WTC11 (cell line): ENCODE measurements at regions not wholly inside any gene's neighbourhood (a gene's known extent, or its start where the extent isn't known, plus 50 kb on each side); places are given as distances from the start of the nearest gene placed in this dataset.
"Not testable (repeated sequence)": the region's sequence is repeated elsewhere in the genome, so short reads cannot be mapped to it uniquely, and the experiment has no call there.

Source experiments
- ATAC-seq: fragments of 200-7000 bp; cut with Tn5 transposase; 2 replicates; pipeline ENCODE4 v1.10.0; 2021; ENCODE audit warnings: mild to moderate bottlenecking, moderate library complexity
- CTCF ChIA-PET: fragments of 300-600 bp; sonication (Branson Sonifier 250); formaldehyde crosslinking; loops from one replicate; lab custom pipeline; 2021; ENCODE audit warnings: antibody characterized with exemption; lab: Charles Lee
- POLR2A ChIA-PET: fragments of 350-600 bp; sonication (Branson Sonifier 250); formaldehyde crosslinking; loops from one replicate; lab custom pipeline; 2021; ENCODE audit warnings: antibody characterized with exemption; lab: Charles Lee
- DNase-seq: peaks from one replicate; pipeline ENCODE4 v3.0.0; 2021; ENCODE audit warnings: low spot score
- H3K27ac Mint-ChIP-seq: 2 replicates; pipeline ENCODE4 v1.8.0; 2021; ENCODE audit warnings: mixed read lengths
- H3K27me3 Mint-ChIP-seq: 2 replicates; pipeline ENCODE4 v1.8.0; 2021; ENCODE audit warnings: low read depth, mild to moderate bottlenecking, moderate library complexity, mixed read lengths
- H3K36me3 Mint-ChIP-seq: 2 replicates; pipeline ENCODE4 v1.8.0; 2021; ENCODE audit warnings: mixed read lengths
- H3K4me1 Mint-ChIP-seq: 2 replicates; pipeline ENCODE4 v1.8.0; 2022; ENCODE audit warnings: mixed read lengths
- H3K4me3 Mint-ChIP-seq: 2 replicates; pipeline ENCODE4 v1.8.0; 2021; ENCODE audit warnings: mild to moderate bottlenecking, moderate library complexity, mixed read lengths
- H3K9me3 Mint-ChIP-seq: 2 replicates; pipeline ENCODE4 v1.8.0; 2021; ENCODE audit warnings: mixed read lengths
- ATF1 ChIP-seq: sonication (generic); formaldehyde crosslinking; IDR thresholded peaks from 2 replicates; pipeline ENCODE4 v1.8.1; 2023; ENCODE audit warnings: mild to moderate bottlenecking, moderate library complexity, missing genetic modification reagents
- ESRRA ChIP-seq: sonication (generic); formaldehyde crosslinking; IDR thresholded peaks from 2 replicates; pipeline ENCODE4 v1.8.1; 2022; ENCODE audit warnings: mild to moderate bottlenecking, missing genetic modification reagents, borderline replicate concordance
- GABPB1 ChIP-seq: sonication (generic); formaldehyde crosslinking; IDR thresholded peaks from 2 replicates; pipeline ENCODE4 v1.8.1; 2023; ENCODE audit warnings: mild to moderate bottlenecking, missing genetic modification reagents
- GRHL2 ChIP-seq: fragments of 250-450 bp; sonication (Bioruptor Pico); IDR thresholded peaks from 2 replicates; pipeline ENCODE4 v1.8.0; 2022; ENCODE audit warnings: mild to moderate bottlenecking, moderate library complexity; ENCODE audit not compliant: insufficient replicate concordance, severe bottlenecking
- JAZF1 ChIP-seq: fragments of 250-450 bp; sonication (Bioruptor Pico); IDR thresholded peaks from 2 replicates; pipeline ENCODE4 v1.9.0; 2021; ENCODE audit warnings: moderate library complexity, mild to moderate bottlenecking, inconsistent platforms
- TEAD1 ChIP-seq: sonication (generic); formaldehyde crosslinking; IDR thresholded peaks from 2 replicates; pipeline ENCODE4 v1.8.0; 2022; ENCODE audit warnings: mild to moderate bottlenecking, missing genetic modification reagents
- TP53 ChIP-seq: sonication (generic); formaldehyde crosslinking; IDR thresholded peaks from 2 replicates; pipeline ENCODE4 v1.8.1; 2023; ENCODE audit warnings: mild to moderate bottlenecking, missing genetic modification reagents
- ZNF219 ChIP-seq: sonication (generic); formaldehyde crosslinking; IDR thresholded peaks from 2 replicates; pipeline ENCODE4 v1.8.0; 2023; ENCODE audit warnings: missing genetic modification reagents, mild to moderate bottlenecking, borderline replicate concordance
- ZNF232 ChIP-seq: sonication (generic); formaldehyde crosslinking; IDR thresholded peaks from 2 replicates; pipeline ENCODE4 v1.8.0; 2022; ENCODE audit warnings: mild to moderate bottlenecking, missing genetic modification reagents
- ZNF317 ChIP-seq: sonication (generic); formaldehyde crosslinking; IDR thresholded peaks from 2 replicates; pipeline ENCODE4 v1.8.1; 2023; ENCODE audit warnings: low read depth, mild to moderate bottlenecking, moderate library complexity, missing genetic modification reagents, borderline replicate concordance
- TF ChIP-seq, protein P1 (sequence below): sonication (generic); formaldehyde crosslinking; IDR thresholded peaks from 2 replicates; pipeline ENCODE4 v1.8.0; 2023; ENCODE audit warnings: mild to moderate bottlenecking, missing genetic modification reagents
- TF ChIP-seq, protein P2 (sequence below): fragments of 250-450 bp; sonication (Bioruptor Pico); IDR thresholded peaks from 2 replicates; pipeline ENCODE4 v1.9.0; 2021; ENCODE audit warnings: mild to moderate bottlenecking
- TF ChIP-seq, protein P3 (sequence below): sonication (generic); formaldehyde crosslinking; conservative IDR thresholded peaks from 2 replicates; pipeline ENCODE4 v1.8.1; 2022; ENCODE audit warnings: mild to moderate bottlenecking, missing genetic modification reagents
- TF ChIP-seq, protein P4 (sequence below): fragments of 200-600 bp; IDR thresholded peaks from 2 replicates; pipeline ENCODE4 v1.8.0; 2022; ENCODE audit warnings: antibody characterized with exemption
- TF ChIP-seq, protein P5 (sequence below): sonication (generic); formaldehyde crosslinking; IDR thresholded peaks from 2 replicates; pipeline ENCODE4 v1.8.1; 2023; ENCODE audit warnings: mild to moderate bottlenecking, missing genetic modification reagents

DNA sequence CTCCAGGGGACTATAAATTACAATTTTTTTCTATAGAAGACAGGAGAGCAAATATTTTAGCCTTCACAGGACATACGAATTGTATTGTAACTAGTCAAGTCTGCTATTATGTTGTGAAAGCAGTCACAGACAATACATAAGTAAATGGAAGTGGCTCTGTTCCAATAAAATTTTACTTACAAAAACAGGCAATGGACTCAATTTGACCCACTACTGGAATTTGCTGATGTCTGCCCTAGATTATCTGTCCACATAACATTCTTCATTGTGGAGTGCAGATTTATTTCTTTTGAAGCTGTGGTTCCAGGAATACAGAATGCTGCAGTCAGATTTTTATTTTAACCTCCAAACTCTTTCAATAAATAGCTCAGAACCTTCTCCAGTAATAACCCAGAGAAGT lies 330.3 kb downstream of the PPP4R3C start:
- Mint-ChIP-seq H3K27ac (no peak overlapping the region), H3K4me1 (peaks cover 3% of the 10 kb centered on the region; the same call in 1 of the 2 replicates), H3K36me3 (peaks cover 7% of the 10 kb centered on the region; the same call in 1 of the 2 replicates), H3K4me3 (no peak overlapping the region), H3K9me3 (peaks cover 14% of the 10 kb centered on the region), H3K27me3 (no peaks in the 10 kb centered on the region)
- DNase-seq: no peak
- no peak for ATAC-seq
- POLR2A ChIA-PET: no interaction called here
- CTCF ChIA-PET: no interaction called here
- TF ChIP-seq JAZF1 (no peak), GRHL2 (CRISPR knock-in tag) (no peak), ZNF317 (CRISPR knock-in tag) (no peak), ZNF219 (no peak), TEAD1 (no peak), ATF1 (no peak), ESRRA (CRISPR knock-in tag) (no peak)
- TF ChIP-seq, protein P1, sequence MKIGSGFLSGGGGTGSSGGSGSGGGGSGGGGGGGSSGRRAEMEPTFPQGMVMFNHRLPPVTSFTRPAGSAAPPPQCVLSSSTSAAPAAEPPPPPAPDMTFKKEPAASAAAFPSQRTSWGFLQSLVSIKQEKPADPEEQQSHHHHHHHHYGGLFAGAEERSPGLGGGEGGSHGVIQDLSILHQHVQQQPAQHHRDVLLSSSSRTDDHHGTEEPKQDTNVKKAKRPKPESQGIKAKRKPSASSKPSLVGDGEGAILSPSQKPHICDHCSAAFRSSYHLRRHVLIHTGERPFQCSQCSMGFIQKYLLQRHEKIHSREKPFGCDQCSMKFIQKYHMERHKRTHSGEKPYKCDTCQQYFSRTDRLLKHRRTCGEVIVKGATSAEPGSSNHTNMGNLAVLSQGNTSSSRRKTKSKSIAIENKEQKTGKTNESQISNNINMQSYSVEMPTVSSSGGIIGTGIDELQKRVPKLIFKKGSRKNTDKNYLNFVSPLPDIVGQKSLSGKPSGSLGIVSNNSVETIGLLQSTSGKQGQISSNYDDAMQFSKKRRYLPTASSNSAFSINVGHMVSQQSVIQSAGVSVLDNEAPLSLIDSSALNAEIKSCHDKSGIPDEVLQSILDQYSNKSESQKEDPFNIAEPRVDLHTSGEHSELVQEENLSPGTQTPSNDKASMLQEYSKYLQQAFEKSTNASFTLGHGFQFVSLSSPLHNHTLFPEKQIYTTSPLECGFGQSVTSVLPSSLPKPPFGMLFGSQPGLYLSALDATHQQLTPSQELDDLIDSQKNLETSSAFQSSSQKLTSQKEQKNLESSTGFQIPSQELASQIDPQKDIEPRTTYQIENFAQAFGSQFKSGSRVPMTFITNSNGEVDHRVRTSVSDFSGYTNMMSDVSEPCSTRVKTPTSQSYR (CRISPR knock-in tag): no peak
- TF ChIP-seq, protein P2, sequence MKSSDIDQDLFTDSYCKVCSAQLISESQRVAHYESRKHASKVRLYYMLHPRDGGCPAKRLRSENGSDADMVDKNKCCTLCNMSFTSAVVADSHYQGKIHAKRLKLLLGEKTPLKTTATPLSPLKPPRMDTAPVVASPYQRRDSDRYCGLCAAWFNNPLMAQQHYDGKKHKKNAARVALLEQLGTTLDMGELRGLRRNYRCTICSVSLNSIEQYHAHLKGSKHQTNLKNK (CRISPR knock-in tag): no peak
- TF ChIP-seq, protein P3, sequence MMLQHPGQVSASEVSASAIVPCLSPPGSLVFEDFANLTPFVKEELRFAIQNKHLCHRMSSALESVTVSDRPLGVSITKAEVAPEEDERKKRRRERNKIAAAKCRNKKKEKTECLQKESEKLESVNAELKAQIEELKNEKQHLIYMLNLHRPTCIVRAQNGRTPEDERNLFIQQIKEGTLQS (CRISPR knock-in tag): no peak
- TF ChIP-seq, protein P4, sequence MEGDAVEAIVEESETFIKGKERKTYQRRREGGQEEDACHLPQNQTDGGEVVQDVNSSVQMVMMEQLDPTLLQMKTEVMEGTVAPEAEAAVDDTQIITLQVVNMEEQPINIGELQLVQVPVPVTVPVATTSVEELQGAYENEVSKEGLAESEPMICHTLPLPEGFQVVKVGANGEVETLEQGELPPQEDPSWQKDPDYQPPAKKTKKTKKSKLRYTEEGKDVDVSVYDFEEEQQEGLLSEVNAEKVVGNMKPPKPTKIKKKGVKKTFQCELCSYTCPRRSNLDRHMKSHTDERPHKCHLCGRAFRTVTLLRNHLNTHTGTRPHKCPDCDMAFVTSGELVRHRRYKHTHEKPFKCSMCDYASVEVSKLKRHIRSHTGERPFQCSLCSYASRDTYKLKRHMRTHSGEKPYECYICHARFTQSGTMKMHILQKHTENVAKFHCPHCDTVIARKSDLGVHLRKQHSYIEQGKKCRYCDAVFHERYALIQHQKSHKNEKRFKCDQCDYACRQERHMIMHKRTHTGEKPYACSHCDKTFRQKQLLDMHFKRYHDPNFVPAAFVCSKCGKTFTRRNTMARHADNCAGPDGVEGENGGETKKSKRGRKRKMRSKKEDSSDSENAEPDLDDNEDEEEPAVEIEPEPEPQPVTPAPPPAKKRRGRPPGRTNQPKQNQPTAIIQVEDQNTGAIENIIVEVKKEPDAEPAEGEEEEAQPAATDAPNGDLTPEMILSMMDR: no peak

DNA sequence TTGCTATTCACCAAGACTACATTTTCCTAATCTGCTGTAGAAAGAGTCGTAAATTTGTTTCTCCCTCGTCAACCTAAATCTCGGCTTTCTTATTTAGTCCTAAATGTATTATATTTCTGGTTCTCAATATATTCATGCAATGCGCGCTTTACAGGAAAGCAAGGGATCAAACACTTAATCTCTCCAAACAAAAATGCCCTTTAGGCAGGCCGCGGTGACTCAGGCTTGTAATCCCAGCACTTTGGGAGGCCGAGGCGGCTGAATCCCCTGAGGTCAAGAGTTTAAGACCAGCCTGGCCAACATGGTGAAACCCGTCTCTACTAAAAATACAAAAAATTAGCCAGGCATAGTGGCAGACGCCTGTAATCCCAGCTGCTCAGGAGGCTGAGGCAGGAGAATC lies 376.0 kb downstream of the PPP4R3C start:
- H3K9me3 Mint-ChIP-seq, ATAC-seq, H3K4me3 Mint-ChIP-seq, DNase-seq, H3K4me1 Mint-ChIP-seq, CTCF ChIA-PET, POLR2A ChIA-PET, H3K27me3 Mint-ChIP-seq, H3K36me3 Mint-ChIP-seq, H3K27ac Mint-ChIP-seq: not testable (repeated sequence)

DNA sequence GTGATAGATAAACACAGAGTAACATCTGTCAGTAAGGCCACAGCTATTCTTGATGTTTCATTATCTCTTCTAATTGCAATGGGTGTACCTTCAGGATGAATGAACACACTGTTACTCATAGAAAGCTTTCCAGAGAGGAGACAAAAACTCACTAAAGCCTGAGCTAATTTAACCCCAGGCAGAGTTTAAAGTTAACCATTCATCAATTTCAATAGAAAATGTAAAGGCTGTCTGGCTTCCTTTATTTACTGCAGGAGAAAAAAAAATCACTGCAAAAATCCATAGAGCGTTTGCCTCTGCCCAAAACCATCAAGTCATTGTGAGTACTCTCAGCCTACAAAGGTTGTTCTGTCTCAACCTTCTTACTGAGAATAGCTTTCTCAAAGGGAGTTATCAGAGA lies 376.9 kb downstream of the PPP4R3C start:
- TF ChIP-seq, protein P5, sequence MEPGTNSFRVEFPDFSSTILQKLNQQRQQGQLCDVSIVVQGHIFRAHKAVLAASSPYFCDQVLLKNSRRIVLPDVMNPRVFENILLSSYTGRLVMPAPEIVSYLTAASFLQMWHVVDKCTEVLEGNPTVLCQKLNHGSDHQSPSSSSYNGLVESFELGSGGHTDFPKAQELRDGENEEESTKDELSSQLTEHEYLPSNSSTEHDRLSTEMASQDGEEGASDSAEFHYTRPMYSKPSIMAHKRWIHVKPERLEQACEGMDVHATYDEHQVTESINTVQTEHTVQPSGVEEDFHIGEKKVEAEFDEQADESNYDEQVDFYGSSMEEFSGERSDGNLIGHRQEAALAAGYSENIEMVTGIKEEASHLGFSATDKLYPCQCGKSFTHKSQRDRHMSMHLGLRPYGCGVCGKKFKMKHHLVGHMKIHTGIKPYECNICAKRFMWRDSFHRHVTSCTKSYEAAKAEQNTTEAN (CRISPR knock-in tag): no peak
- TF ChIP-seq ZNF219: no peak
- no peak for TF ChIP-seq GABPB1
- TF ChIP-seq ZNF232 (CRISPR knock-in tag): no peak
- no peak for TF ChIP-seq TP53 (CRISPR knock-in tag)
- Mint-ChIP-seq H3K4me1 (no peaks in the 10 kb centered on the region), H3K36me3 (no peaks in the 10 kb centered on the region), H3K9me3 (no peaks in the 10 kb centered on the region), H3K27me3 (no peaks in the 10 kb centered on the region), H3K4me3 (no peak overlapping the region), H3K27ac (no peak overlapping the region)
- DNase-seq: no peak
- POLR2A ChIA-PET: no interaction called here
- ATAC-seq: no peak
- CTCF ChIA-PET: no interaction called here
